ENCODE measurements at regions not wholly inside any gene's neighbourhood (a gene's known extent, or its start where the extent isn't known, plus 50 kb on each side); places are given as distances from the start of the nearest gene placed in this dataset.

DNA sequence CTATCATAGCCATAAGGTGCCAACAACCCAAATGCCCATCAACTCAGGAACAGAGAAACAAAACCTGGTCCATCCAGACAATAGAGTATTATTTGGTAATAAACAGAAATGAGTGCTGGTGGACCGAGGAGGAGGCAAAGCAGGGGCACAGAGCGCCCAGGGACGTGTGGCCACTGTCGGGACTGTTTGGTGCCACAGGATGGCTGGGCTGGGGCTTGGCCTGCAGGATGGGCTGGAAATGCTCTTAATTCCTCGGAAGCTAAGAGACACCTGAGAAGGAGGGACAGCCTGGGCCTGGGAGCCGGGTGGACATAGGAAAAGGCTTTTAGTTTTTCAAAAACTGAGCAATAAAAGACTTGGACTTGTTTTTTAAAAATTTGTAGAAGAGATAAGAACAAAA lies 216.4 kb downstream of the DLL1 start:
- Histone ChIP-seq H3K9me3 (ENCODE audit: low read depth, low read length) (no peaks in the 10 kb centered on the region), H2AFZ (ENCODE audit: low read length) (no peak overlapping the region), H3K79me2 (ENCODE audit: insufficient read depth, low read length) (no peaks in the 10 kb centered on the region), H3K27ac (ENCODE audit: low read depth, low read length) (no peak overlapping the region), H3K4me3 (ENCODE audit: insufficient read depth, low read length) (no peak overlapping the region), H3K4me1 (ENCODE audit: insufficient read depth, low read length) (no peaks in the 10 kb centered on the region), H3K36me3 (ENCODE audit: insufficient read depth, low read length) (no peaks in the 10 kb centered on the region), H3K4me2 (ENCODE audit: insufficient read depth, low read length) (no peak overlapping the region), H3K27me3 (ENCODE audit: insufficient read depth, low read length) (no peaks in the 10 kb centered on the region), H4K20me1 (ENCODE audit: insufficient read depth, low read length) (no peaks in the 10 kb centered on the region)
- TF ChIP-seq, protein P1, sequence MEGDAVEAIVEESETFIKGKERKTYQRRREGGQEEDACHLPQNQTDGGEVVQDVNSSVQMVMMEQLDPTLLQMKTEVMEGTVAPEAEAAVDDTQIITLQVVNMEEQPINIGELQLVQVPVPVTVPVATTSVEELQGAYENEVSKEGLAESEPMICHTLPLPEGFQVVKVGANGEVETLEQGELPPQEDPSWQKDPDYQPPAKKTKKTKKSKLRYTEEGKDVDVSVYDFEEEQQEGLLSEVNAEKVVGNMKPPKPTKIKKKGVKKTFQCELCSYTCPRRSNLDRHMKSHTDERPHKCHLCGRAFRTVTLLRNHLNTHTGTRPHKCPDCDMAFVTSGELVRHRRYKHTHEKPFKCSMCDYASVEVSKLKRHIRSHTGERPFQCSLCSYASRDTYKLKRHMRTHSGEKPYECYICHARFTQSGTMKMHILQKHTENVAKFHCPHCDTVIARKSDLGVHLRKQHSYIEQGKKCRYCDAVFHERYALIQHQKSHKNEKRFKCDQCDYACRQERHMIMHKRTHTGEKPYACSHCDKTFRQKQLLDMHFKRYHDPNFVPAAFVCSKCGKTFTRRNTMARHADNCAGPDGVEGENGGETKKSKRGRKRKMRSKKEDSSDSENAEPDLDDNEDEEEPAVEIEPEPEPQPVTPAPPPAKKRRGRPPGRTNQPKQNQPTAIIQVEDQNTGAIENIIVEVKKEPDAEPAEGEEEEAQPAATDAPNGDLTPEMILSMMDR (IDR thresholded peaks at IDR 0.05; ENCODE audit: extremely low read depth, low read depth, low read length) = no peak
- peak; percentile 45 for DNase-seq (ENCODE audit: insufficient read length, low spot score, missing footprints)

DNA sequence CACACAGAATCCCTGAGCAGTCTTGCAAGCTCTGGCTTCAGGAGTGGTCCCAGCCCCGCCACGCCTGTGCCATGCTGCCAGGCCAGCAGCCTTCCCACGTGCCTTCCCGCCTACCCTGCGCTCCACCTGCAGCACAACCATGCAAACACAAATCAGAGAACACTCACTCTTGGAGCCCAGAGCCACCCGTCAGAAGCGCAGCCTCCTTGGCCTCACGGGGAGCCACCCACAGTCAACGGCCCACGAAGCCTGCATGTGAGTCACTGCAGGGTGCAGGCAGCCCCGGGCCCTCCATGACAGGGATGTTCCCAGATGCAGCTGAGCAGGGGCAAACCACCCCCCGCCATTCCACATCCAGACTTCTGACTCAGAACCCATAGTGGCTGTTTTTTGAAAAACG lies 217.0 kb downstream of the DLL1 start:
- Histone ChIP-seq H3K79me2 (ENCODE audit: insufficient read depth, low read length) (no peaks in the 10 kb centered on the region), H3K4me2 (ENCODE audit: insufficient read depth, low read length) (no peak overlapping the region), H2AFZ (ENCODE audit: low read length) (no peak overlapping the region), H4K20me1 (ENCODE audit: insufficient read depth, low read length) (no peaks in the 10 kb centered on the region), H3K36me3 (ENCODE audit: insufficient read depth, low read length) (no peaks in the 10 kb centered on the region), H3K4me1 (ENCODE audit: insufficient read depth, low read length) (no peaks in the 10 kb centered on the region), H3K4me3 (ENCODE audit: insufficient read depth, low read length) (no peak overlapping the region), H3K27ac (ENCODE audit: low read depth, low read length) (no peak overlapping the region), H3K27me3 (ENCODE audit: insufficient read depth, low read length) (no peaks in the 10 kb centered on the region), H3K9me3 (ENCODE audit: low read depth, low read length) (no peaks in the 10 kb centered on the region)
- TF ChIP-seq, protein P1 (IDR thresholded peaks at IDR 0.05; ENCODE audit: extremely low read depth, low read depth, low read length) = no peak
- DNase-seq (ENCODE audit: insufficient read length, low spot score, missing footprints) = peak; percentile 43

DNA sequence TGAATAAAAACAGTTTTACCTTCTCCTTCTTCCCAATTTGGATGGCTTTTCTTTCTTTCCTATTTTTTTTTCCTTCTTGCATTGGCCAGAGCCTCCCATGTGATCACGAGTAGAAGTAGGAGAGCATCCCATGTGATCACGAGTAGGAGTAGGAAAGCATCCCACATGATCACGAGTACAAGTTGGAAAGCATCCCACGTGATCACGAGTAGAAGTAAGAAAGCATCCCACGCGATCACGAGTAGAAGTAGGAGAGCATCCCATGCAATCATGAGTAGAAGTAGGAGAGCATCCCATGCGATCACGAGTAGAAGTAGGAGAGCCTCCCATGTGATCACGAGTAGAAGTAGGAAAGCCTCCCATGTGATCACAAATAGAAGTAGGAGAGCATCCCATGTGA lies 218.6 kb downstream of the DLL1 start:
- H3K9me3 ChIP-seq (ENCODE audit: low read depth, low read length) = no peaks in the 10 kb centered on the region
- H3K4me1 ChIP-seq (ENCODE audit: insufficient read depth, low read length) = no peaks in the 10 kb centered on the region
- H3K4me3 ChIP-seq (ENCODE audit: insufficient read depth, low read length) = no peak overlapping the region
- H3K27me3 ChIP-seq (ENCODE audit: insufficient read depth, low read length) = no peaks in the 10 kb centered on the region
- no peaks in the 10 kb centered on the region for H3K79me2 ChIP-seq (ENCODE audit: insufficient read depth, low read length)
- TF ChIP-seq, protein P1 (IDR thresholded peaks at IDR 0.05; ENCODE audit: extremely low read depth, low read depth, low read length) = no peak
- H3K27ac ChIP-seq (ENCODE audit: low read depth, low read length) = no peak overlapping the region
- H2AFZ ChIP-seq (ENCODE audit: low read length) = no peak overlapping the region
- no peak overlapping the region for H3K4me2 ChIP-seq (ENCODE audit: insufficient read depth, low read length)
- H3K36me3 ChIP-seq (ENCODE audit: insufficient read depth, low read length) = no peaks in the 10 kb centered on the region
- no peak for DNase-seq (ENCODE audit: insufficient read length, low spot score, missing footprints)
- H4K20me1 ChIP-seq (ENCODE audit: insufficient read depth, low read length) = no peaks in the 10 kb centered on the region

DNA sequence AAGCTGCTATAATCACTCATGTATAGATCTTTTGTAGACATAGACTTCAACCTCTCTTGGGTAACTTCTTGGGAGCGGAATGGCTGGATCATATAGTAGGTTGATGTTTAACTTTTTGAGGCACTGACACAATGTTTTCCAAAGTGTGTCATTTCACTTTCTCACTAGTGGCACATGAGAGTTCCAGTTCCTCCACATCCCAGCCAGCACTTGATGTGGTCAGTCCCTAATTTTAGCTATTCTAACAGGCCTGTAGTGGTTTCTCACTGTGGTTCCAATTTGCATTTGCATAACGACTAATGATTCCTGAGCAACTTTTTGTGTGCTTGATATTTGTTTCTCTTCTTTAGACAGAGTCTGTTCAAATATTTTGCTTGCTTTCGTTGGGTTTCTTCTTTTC lies 221.3 kb downstream of the DLL1 start:
- TF ChIP-seq, protein P1 (IDR thresholded peaks at IDR 0.05; ENCODE audit: extremely low read depth, low read depth, low read length) = no peak
- no peaks in the 10 kb centered on the region for H3K27me3 ChIP-seq (ENCODE audit: insufficient read depth, low read length)

More for the DNA sequence above, 221.3 kb downstream of the DLL1 start:
- Histone ChIP-seq H3K4me1 (ENCODE audit: insufficient read depth, low read length) (no peaks in the 10 kb centered on the region), H3K4me3 (ENCODE audit: insufficient read depth, low read length) (no peak overlapping the region), H3K36me3 (ENCODE audit: insufficient read depth, low read length) (no peaks in the 10 kb centered on the region), H3K27ac (ENCODE audit: low read depth, low read length) (no peak overlapping the region), H3K4me2 (ENCODE audit: insufficient read depth, low read length) (no peak overlapping the region), H3K79me2 (ENCODE audit: insufficient read depth, low read length) (no peaks in the 10 kb centered on the region), H4K20me1 (ENCODE audit: insufficient read depth, low read length) (no peaks in the 10 kb centered on the region), H2AFZ (ENCODE audit: low read length) (no peak overlapping the region), H3K9me3 (ENCODE audit: low read depth, low read length) (no peaks in the 10 kb centered on the region)
- DNase-seq (ENCODE audit: insufficient read length, low spot score, missing footprints) = no peak

Data from osteoblast (primary cell).